ENCODE measurements at regions not wholly inside any gene's neighbourhood (a gene's known extent, or its start where the extent isn't known, plus 50 kb on each side); places are given as distances from the start of the nearest gene placed in this dataset.
"Not testable (repeated sequence)": the region's sequence is repeated elsewhere in the genome, so short reads cannot be mapped to it uniquely, and the experiment has no call there.

GRCh38 chr11:121869478-121869877 lies 246.5 kb downstream of the BLID start:
- DNase-seq (ENCODE audit: extremely low spot score), result no peak
- CTCF ChIA-PET, result no interaction called here
- POLR2A ChIA-PET, result no interaction called here
- TF ChIP-seq, protein P1, sequence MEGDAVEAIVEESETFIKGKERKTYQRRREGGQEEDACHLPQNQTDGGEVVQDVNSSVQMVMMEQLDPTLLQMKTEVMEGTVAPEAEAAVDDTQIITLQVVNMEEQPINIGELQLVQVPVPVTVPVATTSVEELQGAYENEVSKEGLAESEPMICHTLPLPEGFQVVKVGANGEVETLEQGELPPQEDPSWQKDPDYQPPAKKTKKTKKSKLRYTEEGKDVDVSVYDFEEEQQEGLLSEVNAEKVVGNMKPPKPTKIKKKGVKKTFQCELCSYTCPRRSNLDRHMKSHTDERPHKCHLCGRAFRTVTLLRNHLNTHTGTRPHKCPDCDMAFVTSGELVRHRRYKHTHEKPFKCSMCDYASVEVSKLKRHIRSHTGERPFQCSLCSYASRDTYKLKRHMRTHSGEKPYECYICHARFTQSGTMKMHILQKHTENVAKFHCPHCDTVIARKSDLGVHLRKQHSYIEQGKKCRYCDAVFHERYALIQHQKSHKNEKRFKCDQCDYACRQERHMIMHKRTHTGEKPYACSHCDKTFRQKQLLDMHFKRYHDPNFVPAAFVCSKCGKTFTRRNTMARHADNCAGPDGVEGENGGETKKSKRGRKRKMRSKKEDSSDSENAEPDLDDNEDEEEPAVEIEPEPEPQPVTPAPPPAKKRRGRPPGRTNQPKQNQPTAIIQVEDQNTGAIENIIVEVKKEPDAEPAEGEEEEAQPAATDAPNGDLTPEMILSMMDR (IDR thresholded peaks at IDR 0.05; ENCODE audit: control extremely low read depth, extremely low read depth, low read depth, missing control alignments), result no peak

DNA sequence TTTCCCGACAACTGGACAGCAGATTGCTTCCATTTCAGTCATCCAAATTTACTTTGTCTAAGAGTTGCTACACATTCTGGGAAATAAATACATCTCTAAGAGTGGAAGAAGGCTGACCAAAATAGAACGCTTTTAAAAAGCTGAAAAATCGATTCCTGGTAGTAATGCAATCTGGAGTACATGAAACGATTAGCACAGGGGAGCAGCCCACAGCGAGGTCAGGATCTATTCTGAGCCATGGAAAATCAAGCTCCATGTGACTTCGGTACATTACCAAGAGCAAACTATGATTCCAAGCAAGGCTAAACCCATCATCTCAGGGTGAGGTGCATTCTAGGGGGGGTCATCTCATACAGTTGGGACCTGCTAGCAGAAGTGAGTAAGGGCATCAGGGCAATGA lies 249.3 kb downstream of the BLID start:
- ChIA-PET CTCF (interaction anchor here (1.0 kb wide), 1 partner anchor 10 kb away, joined by 3 read pairs; no protein-coding TSS in a partner anchor), POLR2A (no interaction called here)
- TF ChIP-seq, protein P1 (IDR thresholded peaks at IDR 0.05; ENCODE audit: control extremely low read depth, extremely low read depth, low read depth, missing control alignments), result no peak
- DNase-seq (ENCODE audit: extremely low spot score), result no peak

- POLR2A ChIA-PET, result no interaction called here
- CTCF ChIA-PET, result no interaction called here
- no peak for DNase-seq (ENCODE audit: extremely low spot score)
- TF ChIP-seq, protein P1 (IDR thresholded peaks at IDR 0.05; ENCODE audit: control extremely low read depth, extremely low read depth, low read depth, missing control alignments), result no peak
Observed at GRCh38 chr11:121864660-121865059, 251.4 kb downstream of the BLID start.

DNA sequence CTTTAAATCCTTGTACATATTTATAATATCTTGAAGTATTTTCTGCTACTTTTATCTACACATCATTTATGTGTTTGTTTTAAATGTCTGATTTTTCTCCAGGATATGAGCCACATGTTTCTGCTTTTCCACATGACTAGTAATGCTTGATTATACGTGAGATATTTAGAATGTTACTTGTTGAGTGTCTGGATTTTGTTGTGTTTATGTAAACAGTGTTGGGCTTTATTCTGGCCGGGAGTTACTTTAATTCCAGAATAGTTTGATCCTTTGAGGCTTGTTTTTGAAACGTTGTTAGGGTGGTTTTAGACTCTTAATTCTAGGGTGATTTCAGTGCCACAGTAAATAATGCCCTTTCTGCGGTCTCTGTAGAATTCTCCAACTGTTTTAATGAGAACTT lies 252.9 kb downstream of the BLID start:
- TF ChIP-seq, protein P1 (IDR thresholded peaks at IDR 0.05; ENCODE audit: control extremely low read depth, extremely low read depth, low read depth, missing control alignments), result no peak
- DNase-seq (ENCODE audit: extremely low spot score), result no peak
- ChIA-PET CTCF (no interaction called here), POLR2A (no interaction called here)

DNA sequence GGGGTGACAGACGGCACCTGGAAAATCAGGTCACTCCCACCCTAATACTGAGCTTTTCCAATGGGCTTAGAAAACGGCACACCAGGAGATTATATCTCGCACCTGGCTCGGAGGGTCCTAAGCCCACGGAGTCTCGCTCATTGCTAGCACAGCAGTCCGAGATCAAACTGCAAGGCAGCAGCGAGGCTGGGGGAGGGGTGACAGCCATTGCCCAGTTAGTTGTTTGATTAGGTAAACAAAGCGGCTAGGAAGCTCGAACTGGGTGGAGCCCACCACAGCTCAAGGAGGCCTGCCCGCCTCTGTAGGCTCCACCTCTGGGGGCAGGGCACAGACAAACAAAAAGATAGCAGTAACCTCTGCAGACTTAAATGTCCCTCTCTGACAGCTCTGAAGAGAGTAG lies 260.9 kb downstream of the BLID start:
- CTCF ChIA-PET; DNase-seq (ENCODE audit: extremely low spot score); POLR2A ChIA-PET: not testable (repeated sequence)

- TF ChIP-seq, protein P1 (IDR thresholded peaks at IDR 0.05; ENCODE audit: control extremely low read depth, extremely low read depth, low read depth, missing control alignments), result no peak
- CTCF ChIA-PET, result no interaction called here
- POLR2A ChIA-PET, result no interaction called here
- no peak for DNase-seq (ENCODE audit: extremely low spot score)
Observed at GRCh38 chr11:121844016-121844415, 272.0 kb downstream of the BLID start.

- TF ChIP-seq, protein P1 (IDR thresholded peaks at IDR 0.05; ENCODE audit: control extremely low read depth, extremely low read depth, low read depth, missing control alignments), result no peak
- ChIA-PET CTCF (interaction anchor here (1.1 kb wide), 1 partner anchor 9 kb away, joined by 4 read pairs; no protein-coding TSS in a partner anchor), POLR2A (no interaction called here)
- DNase-seq (ENCODE audit: extremely low spot score), result no peak
Observed at GRCh38 chr11:121842192-121842585, 273.8 kb downstream of the BLID start.
